HFF-Myc (cell line): ENCODE measurements at regions not wholly inside any gene's neighbourhood (a gene's known extent, or its start where the extent isn't known, plus 50 kb on each side); places are given as distances from the start of the nearest gene placed in this dataset.
A peak's percentile ranks its signal among the peaks of the same experiment; 100 is the strongest.

Experiments
- DNase-seq: peaks from one replicate; pipeline ENCODE4 v3.0.0-alpha.2; 2011; ENCODE audit warnings: low read depth; ENCODE audit errors: extremely low read depth
- H3K4me3 ChIP-seq: replicated peaks from 2 replicates; pipeline ENCODE4 v1.5.1; 2011; ENCODE audit warnings: low read depth, mild to moderate bottlenecking, control low read depth, low read length
- CTCF ChIP-seq: IDR thresholded peaks from 2 replicates; pipeline ENCODE4 v1.5.1; 2012; ENCODE audit warnings: mild to moderate bottlenecking, low read depth, low read length, control low read depth; ENCODE audit errors: missing control alignments

- no peak overlapping the region for H3K4me3 ChIP-seq
- DNase-seq: no peak
- no peak for TF ChIP-seq CTCF
Measured at GRCh38 chr10:91335147-91335546, 75.0 kb upstream of the HECTD2 start.

GRCh38 chr10:91339729-91340128, 70.4 kb upstream of the HECTD2 start:
- DNase-seq: no peak

GRCh38 chr10:91340613-91341362, 69.4 kb upstream of the HECTD2 start:
- peak; percentile 81 for DNase-seq
- no peak for TF ChIP-seq CTCF
- no peak overlapping the region for H3K4me3 ChIP-seq

More at GRCh38 chr10:91339729-91340128, 70.4 kb upstream of the HECTD2 start:
- TF ChIP-seq CTCF: no peak
- no peak overlapping the region for H3K4me3 ChIP-seq

- H3K4me3 ChIP-seq: no peak overlapping the region
- no peak for DNase-seq
- no peak for TF ChIP-seq CTCF
Measured at GRCh38 chr10:91341686-91342085, 68.5 kb upstream of the HECTD2 start.

- no peak overlapping the region for H3K4me3 ChIP-seq
- no peak for TF ChIP-seq CTCF
- DNase-seq: no peak
Measured at GRCh38 chr10:91343010-91343409, 67.1 kb upstream of the HECTD2 start.

- H3K4me3 ChIP-seq: no peak overlapping the region
- DNase-seq: no peak
- TF ChIP-seq CTCF: no peak
Measured at GRCh38 chr10:91344117-91344856, 65.9 kb upstream of the HECTD2 start.
